ENCODE measurements at regions not wholly inside any gene's neighbourhood (a gene's known extent, or its start where the extent isn't known, plus 50 kb on each side); places are given as distances from the start of the nearest gene placed in this dataset.
"Not testable (repeated sequence)": the region's sequence is repeated elsewhere in the genome, so short reads cannot be mapped to it uniquely, and the experiment has no call there.

DNA sequence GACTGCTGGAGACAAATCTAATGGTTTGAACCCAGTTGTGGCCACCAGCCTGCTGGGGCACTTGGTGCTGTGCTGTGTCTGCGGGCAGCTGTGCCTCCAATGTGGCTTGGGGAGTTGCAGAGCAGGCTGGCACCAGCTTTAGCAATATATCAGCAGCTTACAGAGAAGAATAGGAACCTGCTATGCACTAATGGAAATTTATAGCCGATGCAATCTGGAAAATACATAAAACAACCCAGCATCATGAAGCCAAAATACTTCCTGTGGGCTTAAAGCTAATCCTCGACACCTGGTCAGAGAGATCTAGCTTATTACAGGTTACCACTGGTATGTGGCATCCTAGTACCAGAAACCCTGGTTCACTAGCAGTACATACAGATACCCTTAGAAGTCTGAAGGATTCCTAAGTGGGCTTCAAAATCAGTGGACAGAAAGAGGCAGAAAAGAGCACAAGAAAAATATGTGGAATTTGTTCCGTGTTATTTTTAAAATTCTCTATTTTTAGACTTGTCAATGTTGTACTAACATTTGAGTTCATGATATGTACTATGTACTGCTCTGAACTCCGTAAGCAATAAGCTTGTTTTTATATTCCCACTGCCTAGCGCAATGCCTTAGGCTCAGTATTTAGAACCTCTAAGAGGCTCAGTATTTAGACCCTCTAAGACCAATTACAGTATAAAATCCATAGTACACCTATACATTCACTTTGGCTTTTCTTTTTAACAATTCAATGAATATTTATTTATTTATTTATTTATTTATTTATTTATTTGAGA, 194.7 kb downstream of the UXS1 start:
- no peak overlapping the region for H3K27ac ChIP-seq (ENCODE audit: low read depth, low read length)
- peaks cover 6% of the 10 kb centered on the region for H3K4me1 ChIP-seq (ENCODE audit: insufficient read depth, low read length)
- no peak overlapping the region for H3K9ac ChIP-seq (ENCODE audit: low read length)
- H3K4me3 ChIP-seq (ENCODE audit: low read depth in 1 of 2, low read length in 2 of 2), result no peak overlapping the region
- no peaks in the 10 kb centered on the region for H3K36me3 ChIP-seq (ENCODE audit: insufficient read depth, low read length)
- no peaks in the 10 kb centered on the region for H3K27me3 ChIP-seq (ENCODE audit: control insufficient read depth in 1 of 2, insufficient read depth in 2 of 2, low read length in 2 of 2)
- peaks cover 9% of the 10 kb centered on the region for H3K9me3 ChIP-seq (ENCODE audit: low read length)

DNA sequence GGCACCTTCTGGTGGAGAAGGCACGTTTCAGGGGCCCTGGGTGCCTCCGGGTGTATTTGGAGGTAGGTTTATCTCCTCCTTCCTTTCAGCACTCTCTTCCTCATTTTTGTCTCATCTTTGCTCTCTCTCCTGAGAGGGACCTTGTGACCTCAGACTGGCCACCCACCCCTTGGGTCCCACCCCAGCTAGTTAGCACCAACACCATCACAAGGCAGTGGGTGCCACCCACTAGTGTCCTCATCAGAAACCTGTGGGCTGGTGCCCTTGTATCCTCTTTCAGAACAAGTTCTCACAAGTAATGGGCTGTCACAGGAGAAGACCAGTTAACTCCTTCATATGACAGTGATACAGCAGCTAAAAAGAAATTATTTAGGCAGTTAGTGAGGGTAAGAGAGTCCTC, 196.4 kb downstream of the UXS1 start:
- Histone ChIP-seq H3K27me3 (ENCODE audit: control insufficient read depth in 1 of 2, insufficient read depth in 2 of 2, low read length in 2 of 2) (no peaks in the 10 kb centered on the region), H3K27ac (ENCODE audit: low read depth, low read length) (no peak overlapping the region), H3K9ac (ENCODE audit: low read length) (no peak overlapping the region), H3K4me1 (ENCODE audit: insufficient read depth, low read length) (peaks cover 6% of the 10 kb centered on the region), H3K9me3 (ENCODE audit: low read length) (peaks cover 12% of the 10 kb centered on the region), H3K36me3 (ENCODE audit: insufficient read depth, low read length) (no peaks in the 10 kb centered on the region), H3K4me3 (ENCODE audit: low read depth in 1 of 2, low read length in 2 of 2) (no peak overlapping the region)

DNA sequence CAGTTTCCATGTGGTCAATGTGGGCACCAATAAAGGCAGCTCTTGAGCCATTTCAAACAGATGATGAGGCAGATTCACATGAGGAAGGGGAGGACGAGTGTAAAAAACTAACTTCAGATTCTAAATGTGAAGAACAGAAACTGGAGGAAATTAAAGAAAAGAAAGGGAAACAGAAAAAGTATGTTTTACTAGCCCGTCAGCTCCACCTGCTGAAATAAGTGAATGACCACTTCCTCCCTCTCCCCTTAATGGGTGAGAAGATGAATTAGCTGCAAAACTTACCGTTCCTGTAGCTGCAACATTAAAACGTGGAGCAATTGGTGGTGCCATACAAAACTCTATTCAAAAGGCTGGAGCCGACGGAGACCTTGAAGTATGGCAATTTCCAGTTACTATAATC, 203.5 kb downstream of the UXS1 start:
- H3K9ac ChIP-seq (ENCODE audit: low read length), result no peak overlapping the region
- peaks cover 25% of the 10 kb centered on the region for H3K9me3 ChIP-seq (ENCODE audit: low read length)
- no peak overlapping the region for H3K27ac ChIP-seq (ENCODE audit: low read depth, low read length)
- no peaks in the 10 kb centered on the region for H3K27me3 ChIP-seq (ENCODE audit: control insufficient read depth in 1 of 2, insufficient read depth in 2 of 2, low read length in 2 of 2)
- no peaks in the 10 kb centered on the region for H3K4me1 ChIP-seq (ENCODE audit: insufficient read depth, low read length)
- H3K4me3 ChIP-seq (ENCODE audit: low read depth in 1 of 2, low read length in 2 of 2), result no peak overlapping the region
- no peaks in the 10 kb centered on the region for H3K36me3 ChIP-seq (ENCODE audit: insufficient read depth, low read length)

DNA sequence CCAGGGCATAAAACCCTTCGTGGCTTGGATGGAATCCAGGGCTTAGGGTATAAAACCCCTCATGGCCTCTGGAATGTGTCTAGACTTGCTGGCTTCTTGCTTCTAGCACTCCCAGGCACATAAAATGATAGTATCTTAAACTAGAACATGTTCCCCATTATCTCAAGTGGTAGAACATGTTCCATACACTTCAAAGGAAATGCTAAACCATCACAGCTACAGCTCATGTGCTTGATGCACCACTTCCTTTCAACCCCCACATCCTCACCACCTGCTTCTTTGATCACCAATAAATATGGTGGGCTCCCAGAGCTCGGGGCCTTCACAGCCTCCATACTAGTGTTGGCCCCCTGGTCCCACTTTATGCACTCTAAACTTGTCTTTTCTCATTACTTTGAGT, 204.3 kb downstream of the UXS1 start:
- H3K36me3 ChIP-seq (ENCODE audit: insufficient read depth, low read length); H3K27ac ChIP-seq (ENCODE audit: low read depth, low read length); H3K4me1 ChIP-seq (ENCODE audit: insufficient read depth, low read length); H3K9ac ChIP-seq (ENCODE audit: low read length); H3K27me3 ChIP-seq (ENCODE audit: control insufficient read depth in 1 of 2, insufficient read depth in 2 of 2, low read length in 2 of 2); H3K4me3 ChIP-seq (ENCODE audit: low read depth in 1 of 2, low read length in 2 of 2): not testable (repeated sequence)
- H3K9me3 ChIP-seq (ENCODE audit: low read length), result peaks cover 20% of the 10 kb centered on the region

DNA sequence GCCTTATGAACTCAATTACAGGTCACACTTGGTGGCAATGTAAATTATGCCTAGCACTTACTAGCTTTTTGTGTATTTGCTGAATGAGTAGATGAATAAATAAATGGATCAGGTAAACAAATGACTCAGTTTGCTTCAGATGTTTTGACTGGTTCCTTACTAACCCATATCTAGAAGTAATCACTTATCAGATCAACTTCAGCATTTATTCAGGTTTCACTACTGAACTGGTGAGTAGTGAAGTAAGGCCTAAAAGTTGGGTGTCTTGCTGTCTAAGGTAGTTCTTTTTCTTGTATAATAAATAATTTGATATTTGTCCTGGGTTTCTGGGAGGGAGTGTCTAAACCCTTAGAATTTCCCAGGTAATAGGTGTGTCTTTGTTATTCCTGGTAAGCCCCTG, 205.0 kb downstream of the UXS1 start:
- Histone ChIP-seq H3K9ac (ENCODE audit: low read length) (no peak overlapping the region), H3K9me3 (ENCODE audit: low read length) (peaks cover 13% of the 10 kb centered on the region), H3K4me3 (ENCODE audit: low read depth in 1 of 2, low read length in 2 of 2) (no peak overlapping the region), H3K4me1 (ENCODE audit: insufficient read depth, low read length) (no peaks in the 10 kb centered on the region), H3K36me3 (ENCODE audit: insufficient read depth, low read length) (no peaks in the 10 kb centered on the region), H3K27me3 (ENCODE audit: control insufficient read depth in 1 of 2, insufficient read depth in 2 of 2, low read length in 2 of 2) (no peaks in the 10 kb centered on the region), H3K27ac (ENCODE audit: low read depth, low read length) (no peak overlapping the region)

DNA sequence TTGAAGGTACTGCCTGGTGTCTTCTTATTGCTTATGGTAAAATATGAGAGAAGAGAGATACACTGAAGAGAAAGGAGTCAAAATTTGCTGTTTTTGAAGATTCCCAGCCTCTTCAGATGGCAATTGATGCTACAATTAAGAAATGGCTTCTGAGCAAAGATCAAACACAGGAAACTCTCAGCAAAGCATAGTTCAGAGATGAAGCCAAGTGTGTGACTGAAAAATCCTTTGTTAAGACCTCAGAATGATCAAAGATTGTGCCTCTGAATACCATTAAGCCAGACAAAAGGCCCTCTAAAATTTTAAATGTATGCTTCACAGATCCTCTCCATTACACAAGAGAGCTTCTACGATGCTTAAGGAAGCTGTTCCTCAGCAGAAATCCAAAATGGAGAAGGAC, 216.3 kb downstream of the UXS1 start:
- Histone ChIP-seq H3K9me3 (ENCODE audit: low read length) (no peaks in the 10 kb centered on the region), H3K9ac (ENCODE audit: low read length) (no peak overlapping the region), H3K27ac (ENCODE audit: low read depth, low read length) (no peak overlapping the region), H3K27me3 (ENCODE audit: control insufficient read depth in 1 of 2, insufficient read depth in 2 of 2, low read length in 2 of 2) (no peaks in the 10 kb centered on the region), H3K4me1 (ENCODE audit: insufficient read depth, low read length) (no peaks in the 10 kb centered on the region), H3K36me3 (ENCODE audit: insufficient read depth, low read length) (no peaks in the 10 kb centered on the region), H3K4me3 (ENCODE audit: low read depth in 1 of 2, low read length in 2 of 2) (no peak overlapping the region)

DNA sequence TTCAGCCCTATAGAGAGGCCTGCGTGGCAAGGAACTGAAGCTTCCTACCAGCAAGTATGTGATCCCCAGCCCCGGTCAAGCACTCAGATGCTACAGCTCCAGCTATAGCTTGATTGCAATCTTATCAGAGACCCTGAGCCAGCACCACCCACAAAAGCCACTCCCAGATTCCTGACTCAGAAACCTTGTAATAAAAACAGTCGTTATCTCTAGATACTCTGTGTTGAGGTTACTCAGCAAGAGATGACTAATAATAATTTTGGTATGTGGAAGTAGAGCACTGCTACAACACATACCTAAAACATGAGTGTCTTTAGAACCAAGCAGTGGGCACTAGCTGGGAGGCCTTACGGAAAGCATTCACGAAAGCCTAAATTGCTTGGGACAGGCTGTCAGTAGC, 216.9 kb downstream of the UXS1 start:
- Histone ChIP-seq H3K4me1 (ENCODE audit: insufficient read depth, low read length) (no peaks in the 10 kb centered on the region), H3K9me3 (ENCODE audit: low read length) (no peaks in the 10 kb centered on the region), H3K27ac (ENCODE audit: low read depth, low read length) (no peak overlapping the region), H3K4me3 (ENCODE audit: low read depth in 1 of 2, low read length in 2 of 2) (no peak overlapping the region), H3K36me3 (ENCODE audit: insufficient read depth, low read length) (no peaks in the 10 kb centered on the region), H3K27me3 (ENCODE audit: control insufficient read depth in 1 of 2, insufficient read depth in 2 of 2, low read length in 2 of 2) (no peaks in the 10 kb centered on the region), H3K9ac (ENCODE audit: low read length) (no peak overlapping the region)

DNA sequence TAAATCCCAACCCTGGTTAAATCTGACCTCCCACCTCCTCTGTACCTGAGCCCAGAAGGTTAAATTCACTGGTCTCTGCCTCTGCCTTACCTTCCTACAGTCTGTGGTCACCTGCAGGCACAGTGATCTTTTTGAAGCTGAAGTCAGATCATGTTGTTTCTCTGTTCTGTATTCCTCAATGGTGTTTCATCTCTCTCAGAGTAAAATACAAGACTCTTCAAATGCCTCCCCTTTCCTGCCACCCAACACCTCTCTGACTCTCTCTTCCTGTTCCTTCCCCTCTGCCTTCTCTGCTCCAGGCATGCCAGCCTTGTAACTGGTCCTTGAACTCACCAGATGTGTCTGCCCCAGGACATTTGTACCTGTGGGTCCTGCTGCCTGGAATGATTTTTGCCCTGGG, 219.3 kb downstream of the UXS1 start:
- Histone ChIP-seq H3K4me1 (ENCODE audit: insufficient read depth, low read length) (no peaks in the 10 kb centered on the region), H3K27ac (ENCODE audit: low read depth, low read length) (no peak overlapping the region), H3K36me3 (ENCODE audit: insufficient read depth, low read length) (no peaks in the 10 kb centered on the region), H3K9me3 (ENCODE audit: low read length) (no peaks in the 10 kb centered on the region), H3K9ac (ENCODE audit: low read length) (no peak overlapping the region), H3K27me3 (ENCODE audit: control insufficient read depth in 1 of 2, insufficient read depth in 2 of 2, low read length in 2 of 2) (no peaks in the 10 kb centered on the region), H3K4me3 (ENCODE audit: low read depth in 1 of 2, low read length in 2 of 2) (no peak overlapping the region)

DNA sequence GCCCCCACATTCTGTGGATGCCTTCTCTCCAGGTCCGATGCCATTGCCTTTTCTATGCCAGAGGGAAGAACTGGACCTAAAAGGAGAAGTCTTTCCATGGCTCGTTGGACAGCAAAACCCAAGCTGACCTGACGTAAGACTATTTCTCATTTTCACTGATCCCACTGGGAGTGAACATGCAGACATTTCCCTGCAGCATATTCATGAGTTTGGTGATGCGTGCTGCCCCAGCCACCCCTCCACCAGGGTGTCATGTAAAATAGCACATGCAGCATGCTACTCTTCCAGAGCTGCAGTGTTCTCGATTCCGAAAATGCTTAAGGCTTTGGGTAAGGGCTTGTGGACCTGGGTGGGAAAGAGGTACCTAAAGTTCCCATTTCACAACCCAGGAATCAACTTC, 221.2 kb downstream of the UXS1 start:
- Histone ChIP-seq H3K9ac (ENCODE audit: low read length) (no peak overlapping the region), H3K4me3 (ENCODE audit: low read depth in 1 of 2, low read length in 2 of 2) (no peak overlapping the region), H3K27me3 (ENCODE audit: control insufficient read depth in 1 of 2, insufficient read depth in 2 of 2, low read length in 2 of 2) (no peaks in the 10 kb centered on the region), H3K36me3 (ENCODE audit: insufficient read depth, low read length) (no peaks in the 10 kb centered on the region), H3K27ac (ENCODE audit: low read depth, low read length) (no peak overlapping the region), H3K9me3 (ENCODE audit: low read length) (no peaks in the 10 kb centered on the region), H3K4me1 (ENCODE audit: insufficient read depth, low read length) (no peaks in the 10 kb centered on the region)

DNA sequence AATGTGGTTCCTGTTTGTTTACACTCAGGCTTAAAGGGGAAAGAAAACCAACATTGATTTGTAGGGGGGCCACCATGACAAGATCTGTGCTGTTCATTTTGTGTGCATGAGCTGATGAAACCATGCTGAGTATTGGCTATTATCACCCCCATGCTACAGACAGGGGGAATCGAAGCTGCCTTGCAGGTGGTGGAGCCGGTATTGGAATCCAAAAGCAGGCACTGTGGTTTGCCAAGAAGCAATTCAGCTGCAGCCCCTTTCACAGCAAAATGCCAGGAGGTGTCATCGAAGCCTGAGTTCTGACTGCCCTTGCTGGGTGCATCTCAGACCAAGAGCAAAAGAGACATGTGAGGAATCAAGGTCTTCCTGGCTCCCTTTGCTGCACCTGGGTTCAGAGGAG, 221.9 kb downstream of the UXS1 start:
- no peaks in the 10 kb centered on the region for H3K27me3 ChIP-seq (ENCODE audit: control insufficient read depth in 1 of 2, insufficient read depth in 2 of 2, low read length in 2 of 2)
- no peak overlapping the region for H3K9ac ChIP-seq (ENCODE audit: low read length)
- H3K27ac ChIP-seq (ENCODE audit: low read depth, low read length), result no peak overlapping the region
- no peaks in the 10 kb centered on the region for H3K4me1 ChIP-seq (ENCODE audit: insufficient read depth, low read length)
- no peaks in the 10 kb centered on the region for H3K36me3 ChIP-seq (ENCODE audit: insufficient read depth, low read length)
- no peaks in the 10 kb centered on the region for H3K9me3 ChIP-seq (ENCODE audit: low read length)
- no peak overlapping the region for H3K4me3 ChIP-seq (ENCODE audit: low read depth in 1 of 2, low read length in 2 of 2)

DNA sequence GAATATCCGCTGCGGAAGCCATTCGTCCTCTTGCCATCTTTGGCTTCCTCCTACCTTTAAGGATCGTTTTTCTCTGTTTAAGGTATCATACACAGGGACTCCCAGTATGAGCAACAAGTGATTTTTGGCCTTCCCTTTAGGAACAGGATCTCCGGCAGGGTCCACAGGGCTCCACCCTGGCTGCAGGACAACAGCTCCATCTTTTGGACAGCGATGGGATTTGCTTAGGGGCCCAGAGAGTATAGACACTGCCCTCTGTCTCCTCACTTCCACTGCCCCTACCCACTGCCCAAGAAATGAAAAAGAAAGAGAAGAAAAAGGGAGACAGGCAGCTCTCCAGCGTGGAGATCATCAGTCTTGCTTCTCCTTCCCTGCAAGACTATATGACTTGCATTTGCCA, 224.5 kb downstream of the UXS1 start:
- no peak overlapping the region for H3K4me3 ChIP-seq (ENCODE audit: low read depth in 1 of 2, low read length in 2 of 2)
- H3K4me1 ChIP-seq (ENCODE audit: insufficient read depth, low read length), result no peaks in the 10 kb centered on the region
- H3K27ac ChIP-seq (ENCODE audit: low read depth, low read length), result no peak overlapping the region
- H3K9me3 ChIP-seq (ENCODE audit: low read length), result no peaks in the 10 kb centered on the region
- H3K27me3 ChIP-seq (ENCODE audit: control insufficient read depth in 1 of 2, insufficient read depth in 2 of 2, low read length in 2 of 2), result no peaks in the 10 kb centered on the region
- H3K36me3 ChIP-seq (ENCODE audit: insufficient read depth, low read length), result no peaks in the 10 kb centered on the region
- no peak overlapping the region for H3K9ac ChIP-seq (ENCODE audit: low read length)

DNA sequence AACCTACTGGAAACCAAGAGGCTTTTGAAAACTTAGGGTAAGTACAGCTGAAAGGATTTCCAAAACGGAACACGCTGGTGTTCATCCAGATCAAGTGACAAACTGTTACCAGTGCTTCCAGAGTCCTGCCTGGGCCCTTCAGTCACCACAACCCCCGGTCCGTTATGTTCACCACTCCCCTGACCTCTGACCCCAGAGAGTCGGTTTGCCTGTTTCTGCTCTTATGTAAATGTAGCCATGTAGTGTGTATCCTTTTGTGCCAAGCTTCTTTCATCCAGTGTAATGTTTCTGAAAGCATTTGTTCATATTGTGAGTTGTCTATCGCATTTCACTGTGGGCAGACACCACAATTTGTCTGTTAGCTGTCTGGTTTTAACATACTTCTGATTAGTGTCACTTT, 217.5 kb downstream of the NCK2 start:
- Histone ChIP-seq H3K9me3 (ENCODE audit: low read length) (no peaks in the 10 kb centered on the region), H3K4me1 (ENCODE audit: insufficient read depth, low read length) (no peaks in the 10 kb centered on the region), H3K9ac (ENCODE audit: low read length) (no peak overlapping the region), H3K27ac (ENCODE audit: low read depth, low read length) (no peak overlapping the region), H3K4me3 (ENCODE audit: low read depth in 1 of 2, low read length in 2 of 2) (no peak overlapping the region), H3K36me3 (ENCODE audit: insufficient read depth, low read length) (no peaks in the 10 kb centered on the region), H3K27me3 (ENCODE audit: control insufficient read depth in 1 of 2, insufficient read depth in 2 of 2, low read length in 2 of 2) (no peaks in the 10 kb centered on the region)

Measured in muscle layer of colon (tissue), 2 donors.